HG03045 (cell line): ENCODE measurements at regions not wholly inside any gene's neighbourhood (a gene's known extent, or its start where the extent isn't known, plus 50 kb on each side); places are given as distances from the start of the nearest gene placed in this dataset.
"Not testable (repeated sequence)": the region's sequence is repeated elsewhere in the genome, so short reads cannot be mapped to it uniquely, and the experiment has no call there.

Source experiments
- ATAC-seq: cut with Tn5 transposase; IDR thresholded peaks from one replicate; pipeline ENCODE4 v1.9.1; 2021; ENCODE audit warnings: mild to moderate bottlenecking, moderate library complexity; ENCODE audit not compliant: unreplicated experiment

GRCh38 chr17:64785011-64785421, 122.9 kb upstream of the SMURF2 start:
- no peak for ATAC-seq

- ATAC-seq = no peak
These were observed 122.4 kb upstream of the SMURF2 start for GRCh38 chr17:64784353-64785010.

GRCh38 chr17:64783556-64784352, 121.6 kb upstream of the SMURF2 start:
- ATAC-seq = no peak

GRCh38 chr17:64783031-64783461, 120.9 kb upstream of the SMURF2 start:
- no peak for ATAC-seq

GRCh38 chr17:64781810-64782555, 119.9 kb upstream of the SMURF2 start:
- ATAC-seq = no peak

- no peak for ATAC-seq
These were observed 119.1 kb upstream of the SMURF2 start for GRCh38 chr17:64781014-64781756.

GRCh38 chr17:64780096-64781013, 118.2 kb upstream of the SMURF2 start:
- no peak for ATAC-seq

- ATAC-seq = no peak
These were observed 117.4 kb upstream of the SMURF2 start for GRCh38 chr17:64779376-64780095.

GRCh38 chr17:64779098-64779375, 116.9 kb upstream of the SMURF2 start:
- not testable (repeated sequence) for ATAC-seq

- no peak for ATAC-seq
These were observed 116.4 kb upstream of the SMURF2 start for GRCh38 chr17:64778240-64779097.

GRCh38 chr17:64777415-64778239, 115.5 kb upstream of the SMURF2 start:
- no peak for ATAC-seq

GRCh38 chr17:64776720-64777414, 114.8 kb upstream of the SMURF2 start:
- peak; percentile 59 for ATAC-seq

GRCh38 chr17:64775701-64776570, 113.8 kb upstream of the SMURF2 start:
- no peak for ATAC-seq

GRCh38 chr17:64774888-64775540, 112.9 kb upstream of the SMURF2 start:
- ATAC-seq = no peak
